Spleen (tissue), 11 donors: ENCODE measurements at regions not wholly inside any gene's neighbourhood (a gene's known extent, or its start where the extent isn't known, plus 50 kb on each side); places are given as distances from the start of the nearest gene placed in this dataset.

Experiments
- DNase-seq: peaks from one replicate; pipeline ENCODE4 v3.0.0-alpha.2; 2020
- H3K27ac ChIP-seq, 8 donors: fragments of 200-600 bp; sonication (generic) in 7 of 8; 1 replicate in 4 of 8; 2 replicates in 4 of 8; pipeline versions ENCODE4 v1.5.0 to v1.8.0; 2016 to 2021; ENCODE audit warnings: inconsistent platforms in 4 of 8, mild to moderate bottlenecking in 4 of 8, moderate library complexity in 1 of 8
- H3K27me3 ChIP-seq, 7 donors: fragments of 200-600 bp; sonication (generic) in 6 of 7; replicated peaks in 1 of 7; 1 replicate in 4 of 7; 2 replicates in 3 of 7; pipeline versions ENCODE4 v1.5.0 to v1.8.0; 2016 to 2021; ENCODE audit warnings: inconsistent platforms in 3 of 7, mild to moderate bottlenecking in 1 of 7
- H3K36me3 ChIP-seq, 6 donors: fragments of 200-600 bp; sonication (generic) in 5 of 6; 1 replicate in 4 of 6; 2 replicates in 2 of 6; pipeline versions ENCODE4 v1.5.0 to v1.8.0; 2016 to 2021; ENCODE audit warnings: inconsistent platforms in 2 of 6
- H3K4me1 ChIP-seq, 6 donors: fragments of 200-600 bp; sonication (generic) in 5 of 6; 1 replicate in 3 of 6; 2 replicates in 3 of 6; pipeline versions ENCODE4 v1.5.0 to v1.8.0; 2016 to 2021; ENCODE audit warnings: inconsistent platforms in 3 of 6
- H3K4me3 ChIP-seq, 8 donors: fragments of 200-600 bp; sonication (generic) in 7 of 8; 1 replicate in 4 of 8; 2 replicates in 4 of 8; pipeline versions ENCODE4 v1.5.0 to v1.8.0; 2016 to 2021; ENCODE audit warnings: inconsistent platforms in 4 of 8, mild to moderate bottlenecking in 4 of 8, moderate library complexity in 2 of 8
- H3K9me3 ChIP-seq, 8 donors: fragments of 200-600 bp; sonication (generic) in 7 of 8; 1 replicate in 4 of 8; 2 replicates in 4 of 8; pipeline versions ENCODE4 v1.5.0 to v1.8.0; 2016 to 2021; ENCODE audit warnings: inconsistent platforms in 4 of 8
- POLR2A ChIP-seq, 3 donors: fragments of 450-650 bp; IDR thresholded peaks; one replicate each; pipeline ENCODE4 v1.5.1; 2017; ENCODE audit warnings: antibody characterized with exemption in 3 of 3, mild to moderate bottlenecking in 1 of 3
- POLR2AphosphoS5 ChIP-seq, 3 donors: sonication (generic); formaldehyde crosslinking; IDR thresholded peaks; one replicate each; pipeline ENCODE4 v1.5.1; 2017; ENCODE audit warnings: antibody characterized with exemption in 3 of 3
- WGBS, 5 donors: extraction: QIAGEN DNeasy Blood & Tissue Kit in 3 of 5; methylation state at CpG; one replicate each; pipeline versions ENCODE4 v1.1.5 to v1.1.7; 2013 to 2018; 5-methylcytosine and 5-hydroxymethylcytosine counted together
- intact Hi-C: fragments of 100-400 bp; cut with DNase I; formaldehyde crosslinking; loops from one replicate; pipeline ENCODE4 v1.15.0; 2023; ENCODE audit warnings: low total_unique reads
- TF ChIP-seq, protein P1 (sequence below), 11 experiments: fragments of 200-600 bp in 7 of 11; fragments of 450-650 bp in 4 of 11; sonication (generic) in 4 of 11; IDR thresholded peaks in 8 of 11; conservative IDR thresholded peaks in 3 of 11; 1 replicate in 7 of 11; 2 replicates in 4 of 11; pipeline versions ENCODE4 v1.4.0 to v1.8.0; 2016 to 2021; ENCODE audit warnings: antibody characterized with exemption in 11 of 11, inconsistent platforms in 4 of 11, mild to moderate bottlenecking in 1 of 11
- donor health status: healthy with polysubstance abuse.
- donor health status: DM: no; HTN: no; CAD: no; lungs with moderate emphysema.
- donor health status: DM: no; HTN: no; CAD: no.
- donor health status: Bipolar disorder and iron deficiency.
- donor health status: healthy.
- donor health status: DM: no; HTN: no; CAD: no.
- donor health status: DM: yes; HTN: yes; CAD: no.

DNA sequence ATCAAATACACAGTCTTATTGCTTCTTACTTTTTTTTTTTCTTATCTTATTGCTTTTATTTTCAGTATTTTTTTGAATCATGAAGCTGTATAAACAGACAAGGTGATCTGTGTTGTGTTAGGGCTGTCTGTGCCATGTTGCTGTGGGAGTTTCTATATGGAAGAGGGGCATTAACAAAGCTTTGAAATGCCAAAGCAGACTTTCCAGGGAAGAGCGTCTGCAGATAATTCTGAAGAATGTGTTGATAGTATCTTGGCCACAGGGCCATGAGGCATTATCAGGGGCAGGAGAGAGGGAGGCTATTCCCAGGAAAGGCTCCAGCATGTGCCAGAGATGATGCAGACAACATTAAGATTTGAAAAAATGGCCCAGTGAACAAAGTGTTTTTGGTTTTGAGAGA is 354.5 kb downstream of the UTRN start:
- no peaks in the 10 kb centered on the region for H3K36me3 ChIP-seq
- DNase-seq, result no peak
- no peaks in the 10 kb centered on the region for H3K27me3 ChIP-seq
- WGBS, 5 donors, result 84 to 94% (median 92%) methylated on average over 1 of the region's 1 CpG
- intact Hi-C loops, result no loop called here
- H3K27ac ChIP-seq, result no peak overlapping the region
- peaks cover 0 to 21% (median 7%) of the 10 kb centered on the region in 6 donors for H3K4me1 ChIP-seq
- peaks cover 0 to 5% (median 0%) of the 10 kb centered on the region in 8 donors for H3K9me3 ChIP-seq
- TF ChIP-seq POLR2A (IDR thresholded peaks at IDR 0.05) (no peak), POLR2AphosphoS5 (IDR thresholded peaks at IDR 0.05) (no peak)
- TF ChIP-seq, protein P1, sequence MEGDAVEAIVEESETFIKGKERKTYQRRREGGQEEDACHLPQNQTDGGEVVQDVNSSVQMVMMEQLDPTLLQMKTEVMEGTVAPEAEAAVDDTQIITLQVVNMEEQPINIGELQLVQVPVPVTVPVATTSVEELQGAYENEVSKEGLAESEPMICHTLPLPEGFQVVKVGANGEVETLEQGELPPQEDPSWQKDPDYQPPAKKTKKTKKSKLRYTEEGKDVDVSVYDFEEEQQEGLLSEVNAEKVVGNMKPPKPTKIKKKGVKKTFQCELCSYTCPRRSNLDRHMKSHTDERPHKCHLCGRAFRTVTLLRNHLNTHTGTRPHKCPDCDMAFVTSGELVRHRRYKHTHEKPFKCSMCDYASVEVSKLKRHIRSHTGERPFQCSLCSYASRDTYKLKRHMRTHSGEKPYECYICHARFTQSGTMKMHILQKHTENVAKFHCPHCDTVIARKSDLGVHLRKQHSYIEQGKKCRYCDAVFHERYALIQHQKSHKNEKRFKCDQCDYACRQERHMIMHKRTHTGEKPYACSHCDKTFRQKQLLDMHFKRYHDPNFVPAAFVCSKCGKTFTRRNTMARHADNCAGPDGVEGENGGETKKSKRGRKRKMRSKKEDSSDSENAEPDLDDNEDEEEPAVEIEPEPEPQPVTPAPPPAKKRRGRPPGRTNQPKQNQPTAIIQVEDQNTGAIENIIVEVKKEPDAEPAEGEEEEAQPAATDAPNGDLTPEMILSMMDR (IDR thresholded peaks at IDR 0.05 in 8 of 11, conservative IDR thresholded peaks at IDR 0.05 in 3 of 11), result no peak
- H3K4me3 ChIP-seq, result no peak overlapping the region

DNA sequence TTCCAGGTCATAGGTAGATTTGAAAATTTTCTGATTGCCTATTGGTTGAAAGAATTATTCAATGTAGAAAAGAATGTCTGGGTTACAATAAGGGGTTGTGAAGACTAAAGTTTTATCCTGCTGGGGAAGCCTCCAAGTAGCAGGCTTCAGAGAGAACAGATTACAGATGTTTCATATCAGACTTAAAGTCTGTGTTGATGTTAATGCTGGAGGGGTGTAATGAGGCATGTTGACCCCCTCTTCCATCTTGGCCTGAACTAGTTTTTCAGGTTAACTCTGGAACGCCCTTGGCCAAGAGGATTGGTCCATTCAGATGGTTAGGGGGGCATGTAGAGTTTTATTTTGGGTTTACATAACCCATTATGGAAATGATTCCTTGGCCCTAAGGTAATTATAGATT is 356.2 kb downstream of the UTRN start:
- intact Hi-C loops, result no loop called here

DNA sequence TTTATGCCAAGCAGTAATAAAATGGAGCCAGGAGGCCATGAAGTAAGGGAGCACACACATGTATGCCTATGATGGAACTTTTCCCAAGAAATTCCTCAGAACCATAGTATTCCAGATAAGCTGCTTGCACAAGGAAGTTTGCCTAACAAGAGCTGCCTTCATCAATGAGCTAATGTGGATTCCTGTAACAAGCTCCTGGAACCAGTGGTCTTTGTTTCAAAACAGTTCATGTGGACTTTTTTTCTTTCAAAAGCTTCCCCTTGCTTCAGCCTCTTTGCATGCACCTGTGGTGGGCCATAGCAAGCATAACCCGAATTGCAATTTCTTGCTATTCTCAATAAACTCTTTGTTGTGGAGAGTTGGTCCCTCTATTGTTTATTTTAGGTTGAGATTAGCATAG is 359.6 kb downstream of the UTRN start:
- H3K36me3 ChIP-seq, result peaks cover 0 to 9% (median under 1%) of the 10 kb centered on the region in 6 donors
- intact Hi-C loops, result no loop called here
- TF ChIP-seq POLR2A (IDR thresholded peaks at IDR 0.05) (no peak), POLR2AphosphoS5 (IDR thresholded peaks at IDR 0.05) (no peak)
- TF ChIP-seq, protein P1 (IDR thresholded peaks at IDR 0.05 in 8 of 11, conservative IDR thresholded peaks at IDR 0.05 in 3 of 11), result no peak
- 75 to 88% (median 81%) methylated on average over 1 of the region's 1 CpG for WGBS, 5 donors
- no peak overlapping the region for H3K4me3 ChIP-seq
- H3K9me3 ChIP-seq, result no peaks in the 10 kb centered on the region
- no peaks in the 10 kb centered on the region for H3K27me3 ChIP-seq
- H3K4me1 ChIP-seq, result peaks cover 0 to 10% (median 0%) of the 10 kb centered on the region in 6 donors
- H3K27ac ChIP-seq, result no peak overlapping the region
- no peak for DNase-seq

More for the DNA sequence above, 356.2 kb downstream of the UTRN start:
- H3K27me3 ChIP-seq, result no peaks in the 10 kb centered on the region
- H3K4me1 ChIP-seq, result peaks cover 0 to 21% (median 7%) of the 10 kb centered on the region in 6 donors
- no peak overlapping the region for H3K4me3 ChIP-seq
- 78 to 93% (median 89%) methylated on average over 1 of the region's 1 CpG for WGBS, 5 donors
- H3K9me3 ChIP-seq, result no peaks in the 10 kb centered on the region
- no peak for DNase-seq
- TF ChIP-seq POLR2A (IDR thresholded peaks at IDR 0.05), result no peak
- TF ChIP-seq, protein P1 (IDR thresholded peaks at IDR 0.05 in 8 of 11, conservative IDR thresholded peaks at IDR 0.05 in 3 of 11), result no peak
- no peak for TF ChIP-seq POLR2AphosphoS5 (IDR thresholded peaks at IDR 0.05)
- no peak overlapping the region for H3K27ac ChIP-seq
- no peaks in the 10 kb centered on the region for H3K36me3 ChIP-seq

DNA sequence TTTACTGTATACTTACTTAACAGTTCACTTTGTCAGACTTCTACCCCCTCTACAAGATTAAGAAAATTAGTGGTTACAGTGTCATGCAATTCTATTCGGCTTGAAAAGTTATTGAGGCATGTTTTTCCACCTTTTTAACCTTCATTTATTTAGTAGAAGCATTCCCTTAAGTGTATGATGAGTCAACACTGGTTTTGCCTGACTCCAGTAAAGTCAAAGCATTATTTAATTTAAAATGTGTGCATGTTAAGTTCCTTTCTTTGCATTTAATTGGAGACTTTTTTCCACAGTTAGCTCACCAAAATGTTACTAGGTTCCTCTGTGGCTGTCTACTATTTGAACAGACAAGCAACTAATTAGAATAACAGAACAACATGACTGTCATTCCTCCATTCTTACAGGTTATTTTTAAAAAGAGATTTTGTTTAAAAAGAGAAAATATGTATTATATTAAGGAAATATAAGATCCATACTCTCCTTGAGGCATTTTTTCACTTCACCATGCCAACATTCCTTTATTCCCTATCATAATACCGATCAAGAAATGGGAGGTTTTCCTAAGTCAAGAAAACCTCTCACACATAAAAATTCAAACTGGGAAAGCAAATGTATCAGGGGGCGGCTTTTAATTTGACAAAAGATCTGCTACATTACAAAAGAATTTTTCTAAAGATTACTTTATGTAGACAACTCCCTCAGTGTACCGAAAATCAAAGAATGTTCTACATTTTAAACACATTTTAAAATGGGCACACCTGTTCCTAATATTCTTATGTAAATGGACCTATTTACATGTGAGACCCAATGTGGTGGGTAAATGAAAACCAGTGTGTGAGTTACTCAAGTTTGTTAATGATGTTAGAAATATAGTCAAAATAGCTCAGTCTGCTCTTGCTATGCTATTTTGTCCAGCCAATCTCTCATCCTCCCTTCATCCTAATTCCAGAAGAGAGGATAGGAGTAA is 361.2 kb downstream of the UTRN start:
- Histone ChIP-seq H3K9me3 (no peaks in the 10 kb centered on the region), H3K27me3 (no peaks in the 10 kb centered on the region), H3K36me3 (peaks cover 0 to 10% (median 2%) of the 10 kb centered on the region in 6 donors), H3K4me3 (no peak overlapping the region), H3K4me1 (peaks cover 0 to 10% (median 2%) of the 10 kb centered on the region in 6 donors), H3K27ac (no peak overlapping the region)
- WGBS, 5 donors, result 86 to 94% (median 88%) methylated on average over 4 of the region's 4 CpGs
- intact Hi-C loops, result no loop called here
- DNase-seq, result no peak
- TF ChIP-seq POLR2AphosphoS5 (IDR thresholded peaks at IDR 0.05), result no peak
